ENCODE measurements at regions not wholly inside any gene's neighbourhood (a gene's known extent, or its start where the extent isn't known, plus 50 kb on each side); places are given as distances from the start of the nearest gene placed in this dataset.

GRCh38 chr7:96949766-96950165, 55.6 kb upstream of the DLX6 start:
- H3K36me3 Mint-ChIP-seq, result no peaks in the 10 kb centered on the region
- H3K9me3 Mint-ChIP-seq, result no peaks in the 10 kb centered on the region
- peaks cover 11% of the 10 kb centered on the region for H3K27me3 Mint-ChIP-seq (ENCODE audit: low read depth)
- no peak for DNase-seq (ENCODE audit: low spot score in 2 of 2, unreplicated experiment in 2 of 2)
- no peak overlapping the region for H3K27ac Mint-ChIP-seq
- H3K4me1 Mint-ChIP-seq, result peaks cover 6% of the 10 kb centered on the region
- no peak for TF ChIP-seq CTCF (IDR thresholded peaks at IDR 0.05; ENCODE audit: unreplicated experiment)
- no peak overlapping the region for H3K4me3 Mint-ChIP-seq

- no peak for DNase-seq (ENCODE audit: low spot score in 2 of 2, unreplicated experiment in 2 of 2)
- no peak for TF ChIP-seq CTCF (IDR thresholded peaks at IDR 0.05; ENCODE audit: unreplicated experiment)
- Mint-ChIP-seq H3K4me1 (no peaks in the 10 kb centered on the region), H3K27me3 (ENCODE audit: low read depth) (peaks cover 16% of the 10 kb centered on the region), H3K4me3 (no peak overlapping the region), H3K27ac (no peak overlapping the region), H3K36me3 (no peaks in the 10 kb centered on the region), H3K9me3 (peaks cover 9% of the 10 kb centered on the region)
Observed at GRCh38 chr7:96952974-96953391, 52.4 kb upstream of the DLX6 start.

- H3K9me3 Mint-ChIP-seq, result peaks cover 9% of the 10 kb centered on the region
- H3K4me3 Mint-ChIP-seq, result no peak overlapping the region
- H3K4me1 Mint-ChIP-seq, result no peaks in the 10 kb centered on the region
- TF ChIP-seq CTCF (IDR thresholded peaks at IDR 0.05; ENCODE audit: unreplicated experiment), result no peak
- no peak overlapping the region for H3K27ac Mint-ChIP-seq
- peaks cover 20% of the 10 kb centered on the region for H3K27me3 Mint-ChIP-seq (ENCODE audit: low read depth)
- H3K36me3 Mint-ChIP-seq, result no peaks in the 10 kb centered on the region
- no peak for DNase-seq (ENCODE audit: low spot score in 2 of 2, unreplicated experiment in 2 of 2)
Observed at GRCh38 chr7:96953676-96954513, 51.5 kb upstream of the DLX6 start.

Measured in mesothelial cell of epicardium (in vitro differentiated cells).